WTC11 (cell line): ENCODE measurements at regions not wholly inside any gene's neighbourhood (a gene's known extent, or its start where the extent isn't known, plus 50 kb on each side); places are given as distances from the start of the nearest gene placed in this dataset.

Experiments
- ATAC-seq: fragments of 200-7000 bp; cut with Tn5 transposase; 2 replicates; pipeline ENCODE4 v1.10.0; 2021; ENCODE audit warnings: mild to moderate bottlenecking, moderate library complexity
- CTCF ChIA-PET: fragments of 300-600 bp; sonication (Branson Sonifier 250); formaldehyde crosslinking; loops from one replicate; lab custom pipeline; 2021; ENCODE audit warnings: antibody characterized with exemption; lab: Charles Lee
- POLR2A ChIA-PET: fragments of 350-600 bp; sonication (Branson Sonifier 250); formaldehyde crosslinking; loops from one replicate; lab custom pipeline; 2021; ENCODE audit warnings: antibody characterized with exemption; lab: Charles Lee
- DNase-seq: peaks from one replicate; pipeline ENCODE4 v3.0.0; 2021; ENCODE audit warnings: low spot score
- H3K27ac Mint-ChIP-seq: 2 replicates; pipeline ENCODE4 v1.8.0; 2021; ENCODE audit warnings: mixed read lengths
- H3K27me3 Mint-ChIP-seq: 2 replicates; pipeline ENCODE4 v1.8.0; 2021; ENCODE audit warnings: low read depth, mild to moderate bottlenecking, moderate library complexity, mixed read lengths
- H3K36me3 Mint-ChIP-seq: 2 replicates; pipeline ENCODE4 v1.8.0; 2021; ENCODE audit warnings: mixed read lengths
- H3K4me1 Mint-ChIP-seq: 2 replicates; pipeline ENCODE4 v1.8.0; 2022; ENCODE audit warnings: mixed read lengths
- H3K4me3 Mint-ChIP-seq: 2 replicates; pipeline ENCODE4 v1.8.0; 2021; ENCODE audit warnings: mild to moderate bottlenecking, moderate library complexity, mixed read lengths
- H3K9me3 Mint-ChIP-seq: 2 replicates; pipeline ENCODE4 v1.8.0; 2021; ENCODE audit warnings: mixed read lengths
- ATF6 ChIP-seq: sonication (generic); formaldehyde crosslinking; IDR thresholded peaks from 2 replicates; pipeline ENCODE4 v1.8.1; 2023; ENCODE audit warnings: mild to moderate bottlenecking, missing genetic modification reagents
- CREM ChIP-seq: sonication (generic); formaldehyde crosslinking; IDR thresholded peaks from 2 replicates; pipeline ENCODE4 v1.8.1; 2022; ENCODE audit warnings: mild to moderate bottlenecking, missing genetic modification reagents, moderate library complexity
- ETV6 ChIP-seq: sonication (generic); formaldehyde crosslinking; IDR thresholded peaks from 2 replicates; pipeline ENCODE4 v1.8.1; 2022; ENCODE audit warnings: mild to moderate bottlenecking, missing genetic modification reagents
- KAT7 ChIP-seq: sonication (generic); formaldehyde crosslinking; IDR thresholded peaks from 2 replicates; pipeline ENCODE4 v1.8.1; 2023; ENCODE audit warnings: missing genetic modification reagents, mild to moderate bottlenecking, borderline replicate concordance
- SMAD3 ChIP-seq: sonication (generic); formaldehyde crosslinking; IDR thresholded peaks from 2 replicates; pipeline ENCODE4 v1.8.0; 2022; ENCODE audit warnings: missing genetic modification reagents, mild to moderate bottlenecking, borderline replicate concordance
- SP1 ChIP-seq: sonication (generic); formaldehyde crosslinking; conservative IDR thresholded peaks from 2 replicates; pipeline ENCODE4 v1.8.1; 2022; ENCODE audit warnings: missing genetic modification reagents
- USF1 ChIP-seq: sonication (generic); formaldehyde crosslinking; IDR thresholded peaks from 2 replicates; pipeline ENCODE4 v1.8.0; 2022; ENCODE audit warnings: mild to moderate bottlenecking, missing genetic modification reagents
- ZNF232 ChIP-seq: sonication (generic); formaldehyde crosslinking; IDR thresholded peaks from 2 replicates; pipeline ENCODE4 v1.8.0; 2022; ENCODE audit warnings: mild to moderate bottlenecking, missing genetic modification reagents
- ZNF263 ChIP-seq: sonication (generic); formaldehyde crosslinking; IDR thresholded peaks from 2 replicates; pipeline ENCODE4 v1.8.1; 2022; ENCODE audit warnings: low read depth, mild to moderate bottlenecking, moderate library complexity, missing genetic modification reagents
- ZNF396 ChIP-seq: fragments of 250-450 bp; sonication (Bioruptor Pico); IDR thresholded peaks from 2 replicates; pipeline ENCODE4 v1.8.0; 2021; ENCODE audit warnings: mild to moderate bottlenecking, moderate library complexity, borderline replicate concordance
- ZNF416 ChIP-seq: fragments of 250-450 bp; sonication (Bioruptor Pico); IDR thresholded peaks from 2 replicates; pipeline ENCODE4 v1.9.0; 2021; ENCODE audit warnings: mild to moderate bottlenecking, inconsistent platforms
- ZNF512 ChIP-seq: sonication (generic); formaldehyde crosslinking; IDR thresholded peaks from 2 replicates; pipeline ENCODE4 v1.8.1; 2022; ENCODE audit warnings: missing genetic modification reagents, borderline replicate concordance
- TF ChIP-seq, protein P1 (sequence below): sonication (generic); formaldehyde crosslinking; IDR thresholded peaks from 2 replicates; pipeline ENCODE4 v1.8.1; 2022; ENCODE audit warnings: mild to moderate bottlenecking, moderate library complexity, missing genetic modification reagents
- TF ChIP-seq, protein P2 (sequence below): fragments of 250-450 bp; sonication (Bioruptor Pico); IDR thresholded peaks from 2 replicates; pipeline ENCODE4 v1.8.0; 2021; ENCODE audit warnings: mild to moderate bottlenecking
- TF ChIP-seq, protein P3 (sequence below): sonication (generic); formaldehyde crosslinking; conservative IDR thresholded peaks from 2 replicates; pipeline ENCODE4 v1.8.1; 2023; ENCODE audit warnings: mild to moderate bottlenecking, low read depth, missing genetic modification reagents, moderate library complexity
- TF ChIP-seq, protein P4 (sequence below): sonication (generic); formaldehyde crosslinking; IDR thresholded peaks from 2 replicates; pipeline ENCODE4 v1.8.1; 2023; ENCODE audit warnings: mild to moderate bottlenecking, missing genetic modification reagents, moderate library complexity
- TF ChIP-seq, protein P5 (sequence below): sonication (generic); formaldehyde crosslinking; IDR thresholded peaks from 2 replicates; pipeline ENCODE4 v1.8.0; 2022; ENCODE audit warnings: mild to moderate bottlenecking, missing genetic modification reagents

- Mint-ChIP-seq H3K9me3 (no peaks in the 10 kb centered on the region), H3K4me3 (no peak overlapping the region), H3K4me1 (peaks cover 30% of the 10 kb centered on the region), H3K27ac (no peak overlapping the region), H3K36me3 (no peaks in the 10 kb centered on the region), H3K27me3 (peaks cover 5% of the 10 kb centered on the region; the same call in 1 of the 2 replicates)
- DNase-seq (no peak), ATAC-seq (no peak)
- TF ChIP-seq SMAD3 (CRISPR knock-in tag) (no peak), ATF6 (CRISPR knock-in tag) (no peak), ZNF396 (no peak), ZNF416 (CRISPR knock-in tag) (no peak)
- ChIA-PET POLR2A (no interaction called here), CTCF (interaction anchor here (0.6 kb wide), 1 partner anchor 73 kb away, joined by 3 read pairs; no protein-coding TSS in a partner anchor)
Observed at GRCh38 chr11:116355104-116355503, 417.7 kb downstream of the BUD13 start.

DNA sequence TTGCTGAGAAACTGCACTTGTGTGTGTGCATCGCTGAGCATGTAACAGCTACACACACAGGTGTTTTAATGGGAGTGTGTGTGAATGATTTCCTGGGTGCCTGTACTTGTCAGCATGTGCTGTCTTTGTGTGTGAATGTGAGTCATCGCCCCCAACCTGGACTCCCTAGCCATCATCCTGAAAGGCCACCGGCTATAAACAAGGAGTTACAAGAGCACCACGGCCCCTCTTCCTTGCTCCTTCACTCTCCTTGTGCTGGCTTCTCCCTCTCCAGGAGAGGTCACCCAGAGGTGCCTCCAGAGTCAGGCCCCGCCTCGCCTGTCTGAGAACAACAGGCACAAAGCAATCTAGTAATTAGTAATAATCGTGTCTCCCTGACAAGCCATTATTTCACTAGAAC is 419.2 kb downstream of the BUD13 start:
- no peak for DNase-seq
- peaks cover 12% of the 10 kb centered on the region for H3K9me3 Mint-ChIP-seq
- no peak overlapping the region for H3K27ac Mint-ChIP-seq
- no peak for TF ChIP-seq CREM (CRISPR knock-in tag)
- TF ChIP-seq ETV6, result no peak
- TF ChIP-seq ZNF232 (CRISPR knock-in tag), result no peak
- peaks cover 17% of the 10 kb centered on the region for H3K4me1 Mint-ChIP-seq
- H3K4me3 Mint-ChIP-seq, result no peak overlapping the region
- CTCF ChIA-PET, result interaction anchor here (1.3 kb wide), 1 partner anchor 69 kb away, joined by 3 read pairs; no protein-coding TSS in a partner anchor
- ATAC-seq, result no peak
- POLR2A ChIA-PET, result no interaction called here
- H3K36me3 Mint-ChIP-seq, result peaks cover 3% of the 10 kb centered on the region
- H3K27me3 Mint-ChIP-seq, result peaks cover 6% of the 10 kb centered on the region; the same call in 1 of the 2 replicates

DNA sequence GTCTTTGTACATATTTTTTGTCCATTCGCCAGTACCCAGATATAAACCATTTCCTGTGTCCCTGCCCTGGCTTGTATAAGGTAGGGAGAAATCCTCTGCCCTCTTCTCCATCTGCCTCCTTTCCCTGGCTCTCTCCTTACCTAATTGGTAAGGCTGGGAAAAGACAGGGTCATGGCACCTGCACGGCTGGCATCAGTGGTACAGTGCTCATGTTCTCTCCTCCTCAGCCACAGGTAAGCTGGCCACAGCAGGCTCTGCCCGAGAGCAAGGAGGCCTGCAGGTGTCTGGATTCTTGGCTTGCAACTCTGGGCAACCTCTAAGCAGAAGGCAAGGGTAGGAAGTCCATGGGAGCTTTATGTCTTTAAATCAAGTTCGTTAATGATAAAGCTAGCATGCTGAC is 419.9 kb downstream of the BUD13 start:
- TF ChIP-seq, protein P1, sequence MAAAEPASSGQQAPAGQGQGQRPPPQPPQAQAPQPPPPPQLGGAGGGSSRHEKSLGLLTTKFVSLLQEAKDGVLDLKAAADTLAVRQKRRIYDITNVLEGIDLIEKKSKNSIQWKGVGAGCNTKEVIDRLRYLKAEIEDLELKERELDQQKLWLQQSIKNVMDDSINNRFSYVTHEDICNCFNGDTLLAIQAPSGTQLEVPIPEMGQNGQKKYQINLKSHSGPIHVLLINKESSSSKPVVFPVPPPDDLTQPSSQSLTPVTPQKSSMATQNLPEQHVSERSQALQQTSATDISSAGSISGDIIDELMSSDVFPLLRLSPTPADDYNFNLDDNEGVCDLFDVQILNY, result no peak
- no peak for TF ChIP-seq KAT7 (CRISPR knock-in tag)
- Mint-ChIP-seq H3K4me3 (no peak overlapping the region), H3K9me3 (peaks cover 19% of the 10 kb centered on the region), H3K4me1 (peaks cover 18% of the 10 kb centered on the region), H3K27ac (no peak overlapping the region), H3K27me3 (peaks cover 8% of the 10 kb centered on the region; the same call in 1 of the 2 replicates), H3K36me3 (peaks cover 10% of the 10 kb centered on the region)
- DNase-seq (no peak), ATAC-seq (no peak)
- ChIA-PET CTCF (interaction anchor here (1.3 kb wide), 1 partner anchor 70 kb away, joined by 3 read pairs; no protein-coding TSS in a partner anchor), POLR2A (no interaction called here)

DNA sequence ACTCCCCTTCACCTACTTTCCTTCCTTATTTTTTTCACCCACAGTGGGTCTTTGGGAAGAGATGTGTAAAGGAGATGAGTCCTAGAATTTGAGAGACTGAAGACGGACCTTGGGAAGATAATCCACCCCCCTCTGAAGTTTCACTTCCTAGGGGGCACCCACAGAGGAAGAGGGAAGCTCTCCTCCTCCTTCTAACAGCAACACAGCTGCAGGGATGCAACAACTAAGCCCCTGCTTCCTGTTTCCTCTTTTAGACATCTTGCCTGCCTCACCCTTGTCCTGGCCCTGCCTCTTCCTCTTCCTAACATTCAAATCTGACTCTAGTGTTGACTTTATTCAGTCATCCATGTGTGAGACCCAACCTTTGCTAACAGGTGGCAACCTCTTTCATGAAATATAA is 424.6 kb downstream of the BUD13 start:
- Mint-ChIP-seq H3K4me3 (no peak overlapping the region), H3K9me3 (peaks cover 28% of the 10 kb centered on the region), H3K4me1 (peaks cover 9% of the 10 kb centered on the region; the same call in 1 of the 2 replicates), H3K36me3 (peaks cover 21% of the 10 kb centered on the region), H3K27me3 (peaks cover 8% of the 10 kb centered on the region; the same call in 1 of the 2 replicates), H3K27ac (no peak overlapping the region)
- ATAC-seq (no peak), DNase-seq (no peak)
- CTCF ChIA-PET, result interaction anchor here (1.9 to 2.4 kb wide), 2 partner anchors 10 to 66 kb away, joined by 6 to 12 read pairs; no protein-coding TSS in a partner anchor
- POLR2A ChIA-PET, result no interaction called here
- TF ChIP-seq SP1 (CRISPR knock-in tag) (no peak), ZNF512 (no peak), ZNF263 (CRISPR knock-in tag) (no peak), USF1 (CRISPR knock-in tag) (no peak)
- TF ChIP-seq, protein P2, sequence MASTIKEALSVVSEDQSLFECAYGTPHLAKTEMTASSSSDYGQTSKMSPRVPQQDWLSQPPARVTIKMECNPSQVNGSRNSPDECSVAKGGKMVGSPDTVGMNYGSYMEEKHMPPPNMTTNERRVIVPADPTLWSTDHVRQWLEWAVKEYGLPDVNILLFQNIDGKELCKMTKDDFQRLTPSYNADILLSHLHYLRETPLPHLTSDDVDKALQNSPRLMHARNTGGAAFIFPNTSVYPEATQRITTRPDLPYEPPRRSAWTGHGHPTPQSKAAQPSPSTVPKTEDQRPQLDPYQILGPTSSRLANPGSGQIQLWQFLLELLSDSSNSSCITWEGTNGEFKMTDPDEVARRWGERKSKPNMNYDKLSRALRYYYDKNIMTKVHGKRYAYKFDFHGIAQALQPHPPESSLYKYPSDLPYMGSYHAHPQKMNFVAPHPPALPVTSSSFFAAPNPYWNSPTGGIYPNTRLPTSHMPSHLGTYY (CRISPR knock-in tag), result no peak
- TF ChIP-seq, protein P3, sequence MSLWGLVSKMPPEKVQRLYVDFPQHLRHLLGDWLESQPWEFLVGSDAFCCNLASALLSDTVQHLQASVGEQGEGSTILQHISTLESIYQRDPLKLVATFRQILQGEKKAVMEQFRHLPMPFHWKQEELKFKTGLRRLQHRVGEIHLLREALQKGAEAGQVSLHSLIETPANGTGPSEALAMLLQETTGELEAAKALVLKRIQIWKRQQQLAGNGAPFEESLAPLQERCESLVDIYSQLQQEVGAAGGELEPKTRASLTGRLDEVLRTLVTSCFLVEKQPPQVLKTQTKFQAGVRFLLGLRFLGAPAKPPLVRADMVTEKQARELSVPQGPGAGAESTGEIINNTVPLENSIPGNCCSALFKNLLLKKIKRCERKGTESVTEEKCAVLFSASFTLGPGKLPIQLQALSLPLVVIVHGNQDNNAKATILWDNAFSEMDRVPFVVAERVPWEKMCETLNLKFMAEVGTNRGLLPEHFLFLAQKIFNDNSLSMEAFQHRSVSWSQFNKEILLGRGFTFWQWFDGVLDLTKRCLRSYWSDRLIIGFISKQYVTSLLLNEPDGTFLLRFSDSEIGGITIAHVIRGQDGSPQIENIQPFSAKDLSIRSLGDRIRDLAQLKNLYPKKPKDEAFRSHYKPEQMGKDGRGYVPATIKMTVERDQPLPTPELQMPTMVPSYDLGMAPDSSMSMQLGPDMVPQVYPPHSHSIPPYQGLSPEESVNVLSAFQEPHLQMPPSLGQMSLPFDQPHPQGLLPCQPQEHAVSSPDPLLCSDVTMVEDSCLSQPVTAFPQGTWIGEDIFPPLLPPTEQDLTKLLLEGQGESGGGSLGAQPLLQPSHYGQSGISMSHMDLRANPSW (CRISPR knock-in tag), result no peak
- TF ChIP-seq, protein P4, sequence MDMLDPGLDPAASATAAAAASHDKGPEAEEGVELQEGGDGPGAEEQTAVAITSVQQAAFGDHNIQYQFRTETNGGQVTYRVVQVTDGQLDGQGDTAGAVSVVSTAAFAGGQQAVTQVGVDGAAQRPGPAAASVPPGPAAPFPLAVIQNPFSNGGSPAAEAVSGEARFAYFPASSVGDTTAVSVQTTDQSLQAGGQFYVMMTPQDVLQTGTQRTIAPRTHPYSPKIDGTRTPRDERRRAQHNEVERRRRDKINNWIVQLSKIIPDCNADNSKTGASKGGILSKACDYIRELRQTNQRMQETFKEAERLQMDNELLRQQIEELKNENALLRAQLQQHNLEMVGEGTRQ (CRISPR knock-in tag), result no peak
- TF ChIP-seq, protein P5, sequence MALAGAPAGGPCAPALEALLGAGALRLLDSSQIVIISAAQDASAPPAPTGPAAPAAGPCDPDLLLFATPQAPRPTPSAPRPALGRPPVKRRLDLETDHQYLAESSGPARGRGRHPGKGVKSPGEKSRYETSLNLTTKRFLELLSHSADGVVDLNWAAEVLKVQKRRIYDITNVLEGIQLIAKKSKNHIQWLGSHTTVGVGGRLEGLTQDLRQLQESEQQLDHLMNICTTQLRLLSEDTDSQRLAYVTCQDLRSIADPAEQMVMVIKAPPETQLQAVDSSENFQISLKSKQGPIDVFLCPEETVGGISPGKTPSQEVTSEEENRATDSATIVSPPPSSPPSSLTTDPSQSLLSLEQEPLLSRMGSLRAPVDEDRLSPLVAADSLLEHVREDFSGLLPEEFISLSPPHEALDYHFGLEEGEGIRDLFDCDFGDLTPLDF (CRISPR knock-in tag), result no peak
